GM18511 (cell line): ENCODE measurements at regions not wholly inside any gene's neighbourhood (a gene's known extent, or its start where the extent isn't known, plus 50 kb on each side); places are given as distances from the start of the nearest gene placed in this dataset.

ENCODE experiments used
- ATAC-seq: cut with Tn5 transposase; IDR thresholded peaks from one replicate; pipeline ENCODE4 v1.9.1; 2021; ENCODE audit warnings: mild to moderate bottlenecking, moderate library complexity; ENCODE audit not compliant: unreplicated experiment

- ATAC-seq, result no peak
Measured at GRCh38 chr2:220036431-220036830, 409.0 kb downstream of the SLC4A3 start.

DNA sequence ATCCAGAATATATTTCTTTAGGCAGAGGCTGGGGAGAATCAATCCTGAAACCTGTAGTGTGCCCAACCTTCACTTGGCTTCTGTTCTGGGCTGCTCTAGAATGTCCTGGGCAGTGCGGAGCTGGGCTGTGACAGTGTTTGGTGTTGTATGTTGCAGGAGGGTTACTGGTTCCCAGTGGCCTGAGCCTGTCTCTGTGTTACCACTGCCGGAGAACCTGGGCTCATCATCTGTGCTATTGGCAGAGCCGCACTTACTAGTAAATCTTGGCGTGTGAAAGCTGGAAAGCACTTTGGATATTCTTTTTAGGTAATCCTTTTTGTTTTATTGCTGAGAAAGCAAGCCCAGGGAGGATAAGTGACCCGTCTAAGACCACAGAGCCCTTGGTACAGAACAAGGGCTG, 412.9 kb downstream of the SLC4A3 start:
- ATAC-seq, result no peak

DNA sequence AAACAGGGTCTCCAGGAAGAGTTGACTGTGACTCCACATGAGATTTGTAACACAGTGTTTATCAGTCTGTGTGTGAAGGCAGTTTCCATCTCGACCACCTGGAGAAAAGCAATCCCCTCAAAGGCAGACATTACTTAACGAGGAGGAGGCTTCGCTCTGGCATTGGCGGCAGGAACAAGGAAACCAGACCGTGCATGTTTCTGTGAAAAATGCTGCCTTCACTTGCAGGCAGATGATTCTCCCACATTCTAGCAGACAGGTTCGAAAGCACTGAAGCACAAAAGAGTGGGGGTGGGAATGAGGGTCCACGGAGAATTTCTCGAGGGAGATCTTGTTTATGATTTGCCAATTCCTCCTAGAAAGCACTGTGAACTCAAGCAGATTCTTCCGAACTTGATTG, 414.0 kb downstream of the SLC4A3 start:
- ATAC-seq, result no peak

- no peak for ATAC-seq
Measured at GRCh38 chr2:220043155-220043989, 415.9 kb downstream of the SLC4A3 start.

DNA sequence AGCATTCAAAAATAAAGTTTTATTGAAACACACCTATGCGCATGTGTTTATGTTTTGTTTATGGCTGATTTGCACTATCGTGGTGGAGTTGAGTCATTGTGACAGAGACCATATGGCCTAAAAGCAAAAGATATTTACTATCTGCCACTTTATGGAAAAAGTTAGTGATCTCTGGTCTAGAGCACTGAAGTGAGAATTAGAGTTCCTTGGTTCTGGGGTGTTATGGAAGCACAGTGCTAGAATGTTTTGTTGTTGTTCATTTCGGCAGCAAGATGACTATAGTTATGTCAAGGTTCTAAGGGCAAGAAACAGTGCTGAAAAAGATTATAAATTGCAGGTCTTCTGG, 416.5 kb downstream of the SLC4A3 start:
- no peak for ATAC-seq

DNA sequence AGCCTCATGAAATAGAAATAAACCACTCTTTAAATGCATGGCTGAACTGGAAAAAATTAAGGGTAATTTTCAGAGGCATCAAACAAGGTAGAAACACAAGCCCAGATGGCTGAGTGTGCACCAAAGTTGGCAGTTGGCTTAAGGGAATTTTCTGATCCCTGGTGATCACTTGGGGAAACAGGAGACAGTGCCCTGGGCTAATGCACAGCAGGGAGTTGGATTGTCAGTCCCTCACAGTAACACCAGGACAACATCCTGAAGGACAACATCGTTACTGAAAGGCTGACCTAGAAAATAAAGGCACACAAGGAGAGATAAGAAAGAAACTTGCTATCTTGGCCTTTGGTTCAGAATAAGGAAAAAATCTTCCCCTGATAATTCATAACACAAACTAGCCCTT, 417.0 kb downstream of the SLC4A3 start:
- no peak for ATAC-seq

GRCh38 chr2:220046507-220046906, 419.1 kb downstream of the SLC4A3 start:
- ATAC-seq, result no peak

DNA sequence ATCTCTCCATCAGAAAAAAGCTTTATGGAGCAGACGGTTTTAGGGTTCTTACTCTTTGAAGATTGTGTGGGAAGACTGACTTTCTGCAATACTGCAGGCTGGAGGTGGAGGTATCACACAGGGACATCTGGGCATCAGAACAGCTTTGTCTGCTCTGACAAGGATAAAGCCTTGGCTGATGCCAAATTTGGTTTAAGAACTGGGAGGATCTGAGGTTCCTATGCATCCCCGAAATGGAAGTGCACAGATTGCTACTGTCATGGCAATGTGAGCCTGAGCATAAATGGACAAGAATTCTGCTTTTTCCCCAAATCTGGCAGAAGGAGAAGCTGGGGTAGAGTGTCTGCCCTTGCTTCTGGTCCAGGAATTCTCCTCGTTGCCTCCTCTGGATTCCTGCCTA, 424.3 kb downstream of the SLC4A3 start:
- no peak for ATAC-seq

- ATAC-seq, result no peak
Measured at GRCh38 chr2:220053919-220054318, 426.5 kb downstream of the SLC4A3 start.

DNA sequence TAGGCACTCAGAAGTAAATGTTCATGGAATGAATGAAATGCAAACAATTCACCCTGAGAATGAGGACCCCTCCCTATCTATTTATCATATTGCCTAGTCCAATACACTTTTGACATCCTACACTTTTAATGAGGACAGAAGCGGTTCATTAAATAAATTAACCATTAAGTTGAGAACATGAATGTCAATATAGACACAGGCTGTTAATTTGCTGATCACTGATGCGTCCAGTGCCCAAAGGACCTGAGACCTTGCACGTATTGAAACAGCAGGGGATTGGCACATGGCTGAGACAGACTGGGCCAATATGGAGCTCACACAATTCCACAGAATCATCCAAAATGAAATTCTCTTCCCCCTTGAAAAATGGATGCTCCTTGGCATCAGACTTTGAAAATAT, 430.0 kb downstream of the SLC4A3 start:
- ATAC-seq, result no peak

- no peak for ATAC-seq
Measured at GRCh38 chr2:220057916-220058315, 430.5 kb downstream of the SLC4A3 start.

- ATAC-seq, result no peak
Measured at GRCh38 chr2:220064111-220065030, 436.9 kb downstream of the SLC4A3 start.

DNA sequence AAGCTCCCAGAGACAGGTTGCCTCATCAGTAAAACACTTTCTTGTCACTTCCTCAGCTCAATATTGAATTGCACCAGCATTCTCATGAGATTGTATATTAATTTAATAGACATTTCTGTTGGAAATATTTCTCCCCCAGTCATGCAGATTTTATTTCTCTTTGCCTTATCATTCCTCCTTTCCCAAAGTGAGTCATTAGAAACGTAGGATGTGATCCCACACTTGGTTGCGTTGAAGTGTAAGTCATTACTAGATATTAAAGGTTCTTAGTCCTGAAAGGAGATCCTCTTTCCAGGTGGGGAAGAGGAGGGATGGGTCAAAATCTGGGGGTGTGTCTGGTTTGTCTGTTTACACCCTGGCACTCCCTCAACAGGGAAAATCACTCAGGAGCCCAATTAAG, 438.2 kb downstream of the SLC4A3 start:
- ATAC-seq, result no peak

GRCh38 chr2:220068846-220069245, 441.4 kb downstream of the SLC4A3 start:
- ATAC-seq, result no peak

DNA sequence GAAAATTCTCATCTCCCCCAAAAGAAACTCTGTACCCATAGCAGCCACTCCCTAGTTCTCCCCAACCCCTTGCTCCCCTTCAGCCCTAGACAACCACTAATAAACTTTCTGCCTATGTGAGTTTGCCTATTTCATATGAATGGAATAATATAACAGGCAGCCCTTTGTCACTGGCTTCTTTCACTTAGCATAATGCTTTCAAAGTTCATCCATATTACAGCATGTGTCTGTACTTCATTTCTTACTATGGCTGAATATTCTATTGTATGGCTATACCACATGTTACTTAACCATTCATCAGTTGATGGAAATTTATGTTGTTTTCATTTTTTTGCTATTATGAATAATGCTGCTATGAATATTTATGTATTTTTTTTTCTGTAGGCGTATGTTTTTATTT, 442.9 kb downstream of the SLC4A3 start:
- ATAC-seq, result no peak

DNA sequence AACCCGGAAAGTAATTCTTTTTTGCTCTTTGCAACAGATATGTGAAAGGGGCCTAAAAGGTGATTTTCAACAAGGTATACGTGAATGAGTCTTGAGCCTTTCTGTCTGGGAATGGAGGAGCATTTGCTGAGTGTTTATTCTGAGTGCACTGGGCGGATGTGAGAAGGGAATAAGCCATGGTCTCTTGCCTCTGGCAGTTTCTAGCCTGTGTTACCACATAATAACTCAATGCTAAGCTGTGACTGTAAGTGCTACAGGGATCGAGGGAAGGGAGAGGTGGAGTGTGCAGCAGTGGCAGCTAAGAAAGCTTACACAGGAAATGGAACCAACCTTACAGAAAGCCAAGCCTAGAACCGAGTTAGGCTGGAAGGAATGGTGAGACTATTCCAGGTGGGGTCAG, 444.3 kb downstream of the SLC4A3 start:
- ATAC-seq, result no peak

- ATAC-seq, result no peak
Measured at GRCh38 chr2:220072669-220073220, 445.3 kb downstream of the SLC4A3 start.

DNA sequence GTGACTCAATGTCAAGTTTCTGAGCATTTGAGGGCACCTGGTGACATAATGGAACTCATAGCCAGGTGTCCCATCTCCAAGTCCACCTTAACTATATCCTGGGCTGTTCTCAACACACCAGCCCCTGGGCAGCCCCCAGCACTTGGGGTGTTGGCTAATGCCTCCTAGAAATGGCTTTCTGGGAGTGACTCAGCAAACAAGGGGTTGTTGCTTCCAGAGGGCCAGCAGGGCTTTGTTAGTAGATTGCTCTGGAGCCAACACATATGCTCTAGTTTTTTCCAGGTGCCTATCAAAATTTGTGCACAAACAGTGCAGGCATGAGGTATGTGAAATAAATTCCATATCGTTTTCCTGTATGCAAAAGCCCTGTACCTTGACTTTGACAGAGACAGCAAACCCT, 448.4 kb downstream of the SLC4A3 start:
- no peak for ATAC-seq

GRCh38 chr2:220076734-220077133, 449.3 kb downstream of the SLC4A3 start:
- ATAC-seq, result no peak

DNA sequence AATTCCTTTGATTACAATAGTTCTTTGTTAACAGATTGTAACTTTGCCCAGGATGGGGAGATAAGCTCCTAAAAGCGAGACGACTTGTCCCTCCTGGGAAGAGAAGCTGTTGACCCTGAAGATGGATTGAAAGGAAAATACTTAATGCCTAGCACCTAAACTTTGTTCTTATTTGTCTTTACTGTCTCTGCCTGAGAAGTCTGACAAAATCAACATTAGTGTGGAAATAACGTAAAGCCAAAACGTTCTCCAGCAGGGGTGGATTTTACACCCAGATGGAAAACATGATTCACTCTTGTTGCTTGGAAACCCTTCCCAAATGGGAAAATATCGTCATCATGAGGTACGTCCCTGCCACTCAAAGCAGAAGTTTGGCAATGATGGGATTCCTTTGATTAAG, 450.1 kb downstream of the SLC4A3 start:
- ATAC-seq, result no peak

GRCh38 chr2:220078439-220078838, 451.0 kb downstream of the SLC4A3 start:
- no peak for ATAC-seq

DNA sequence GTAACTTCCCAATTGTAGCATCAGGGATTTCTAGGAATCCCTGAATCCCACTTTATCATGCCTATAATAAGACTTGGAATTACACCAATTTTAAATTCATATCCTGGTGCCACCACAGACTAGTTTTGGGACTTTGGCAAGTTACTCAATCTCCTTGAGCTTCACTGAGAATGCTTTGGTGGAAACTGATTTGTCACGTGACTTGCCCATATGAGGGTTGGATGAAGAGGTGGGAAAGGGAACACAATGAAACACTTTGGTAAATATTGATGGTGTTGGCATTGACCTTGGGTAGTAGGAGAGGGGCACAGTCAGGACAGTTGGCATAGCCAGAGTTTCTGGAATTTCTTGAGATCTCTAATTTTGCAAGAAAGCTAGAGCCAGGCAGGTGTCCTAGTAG, 452.2 kb downstream of the SLC4A3 start:
- no peak for ATAC-seq
